ENCODE measurements at regions not wholly inside any gene's neighbourhood (a gene's known extent, or its start where the extent isn't known, plus 50 kb on each side); places are given as distances from the start of the nearest gene placed in this dataset.
"Not testable (repeated sequence)": the region's sequence is repeated elsewhere in the genome, so short reads cannot be mapped to it uniquely, and the experiment has no call there.

- POLR2A ChIA-PET, result no interaction called here
- CTCF ChIA-PET, result no interaction called here
- H3K4me3 ChIP-seq, result no peak overlapping the region
- WGBS (ENCODE audit: missing lambda C conversion rate), result 7% methylated on average over 5 of the region's 5 CpGs
- FAIRE-seq (no peak), ATAC-seq (no peak), DNase-seq (ENCODE audit: low read depth in 1 of 2, low spot score in 1 of 2) (no peak)
- H3K9me3 ChIP-seq, result no peaks in the 10 kb centered on the region
- H3K4me2 ChIP-seq, result no peak overlapping the region
- H3K4me1 ChIP-seq, result no peaks in the 10 kb centered on the region
- peak; percentile 43 for TF ChIP-seq ZFP36 (IDR thresholded peaks at IDR 0.05; ENCODE audit: borderline replicate concordance, partially characterized antibody)
- TF ChIP-seq, protein P1, sequence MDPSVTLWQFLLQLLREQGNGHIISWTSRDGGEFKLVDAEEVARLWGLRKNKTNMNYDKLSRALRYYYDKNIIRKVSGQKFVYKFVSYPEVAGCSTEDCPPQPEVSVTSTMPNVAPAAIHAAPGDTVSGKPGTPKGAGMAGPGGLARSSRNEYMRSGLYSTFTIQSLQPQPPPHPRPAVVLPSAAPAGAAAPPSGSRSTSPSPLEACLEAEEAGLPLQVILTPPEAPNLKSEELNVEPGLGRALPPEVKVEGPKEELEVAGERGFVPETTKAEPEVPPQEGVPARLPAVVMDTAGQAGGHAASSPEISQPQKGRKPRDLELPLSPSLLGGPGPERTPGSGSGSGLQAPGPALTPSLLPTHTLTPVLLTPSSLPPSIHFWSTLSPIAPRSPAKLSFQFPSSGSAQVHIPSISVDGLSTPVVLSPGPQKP (IDR thresholded peaks at IDR 0.05; ENCODE audit: low read depth, low read length), result no peak
- H3K27ac ChIP-seq, result no peak overlapping the region
Observed at GRCh38 chr12:111238075-111238734, 130.7 kb downstream of the PHETA1 start.

GRCh38 chr12:111234491-111234890, 134.4 kb downstream of the PHETA1 start:
- ChIA-PET POLR2A (interaction anchor here (0.7 kb wide), 1 partner anchor 28 kb away, joined by 3 read pairs; no protein-coding TSS in a partner anchor), CTCF (interaction anchor here (0.7 to 1.9 kb wide), 4 partner anchors 12 to 1235 kb away, joined by 3 to 5 read pairs (median 4); partner anchors contain the start of gene ANKRD13A)
- not testable (repeated sequence) for H3K4me3 ChIP-seq; FAIRE-seq; DNase-seq (ENCODE audit: low read depth in 1 of 2, low spot score in 1 of 2); H3K4me1 ChIP-seq; H3K27ac ChIP-seq; ATAC-seq; H3K9me3 ChIP-seq; H3K4me2 ChIP-seq
- 15% methylated on average over 4 of the region's 4 CpGs for WGBS (ENCODE audit: missing lambda C conversion rate)

GRCh38 chr12:111233786-111234185, 135.1 kb downstream of the PHETA1 start:
- Histone ChIP-seq H3K4me2 (no peak overlapping the region), H3K9me3 (no peaks in the 10 kb centered on the region), H3K4me1 (no peaks in the 10 kb centered on the region), H3K27ac (no peak overlapping the region), H3K4me3 (no peak overlapping the region)
- no peak for ATAC-seq
- no peak for DNase-seq (ENCODE audit: low read depth in 1 of 2, low spot score in 1 of 2)
- TF ChIP-seq RCOR1 (IDR thresholded peaks at IDR 0.05; ENCODE audit: low read depth, low read length) (no peak), ZNF302 (CRISPR knock-in tag; IDR thresholded peaks at IDR 0.05) (no peak), POLR2A (IDR thresholded peaks at IDR 0.05; ENCODE audit: low read length) (no peak), CEBPB (IDR thresholded peaks at IDR 0.05) (no peak), EP300 (IDR thresholded peaks at IDR 0.05) (no peak), JUNB (IDR thresholded peaks at IDR 0.05) (no peak), NR3C1 (IDR thresholded peaks at IDR 0.05) (no peak), KDM5A (IDR thresholded peaks at IDR 0.05) (no peak), MYC (IDR thresholded peaks at IDR 0.05; ENCODE audit: borderline replicate concordance, low read length) (no peak), RNF2 (IDR thresholded peaks at IDR 0.05; ENCODE audit: borderline replicate concordance, low read depth) (no peak), FOSB (CRISPR knock-in tag; IDR thresholded peaks at IDR 0.05) (no peak), ESRRA (IDR thresholded peaks at IDR 0.05; ENCODE audit: borderline replicate concordance, low read length) (no peak), RARB (CRISPR knock-in tag; IDR thresholded peaks at IDR 0.05) (no peak), SREBF2 (IDR thresholded peaks at IDR 0.05) (no peak), USF2 (IDR thresholded peaks at IDR 0.05) (no peak)
- TF ChIP-seq, protein P2, sequence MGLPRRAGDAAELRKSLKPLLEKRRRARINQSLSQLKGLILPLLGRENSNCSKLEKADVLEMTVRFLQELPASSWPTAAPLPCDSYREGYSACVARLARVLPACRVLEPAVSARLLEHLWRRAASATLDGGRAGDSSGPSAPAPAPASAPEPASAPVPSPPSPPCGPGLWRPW (IDR thresholded peaks at IDR 0.05), result no peak
- TF ChIP-seq, protein P3, sequence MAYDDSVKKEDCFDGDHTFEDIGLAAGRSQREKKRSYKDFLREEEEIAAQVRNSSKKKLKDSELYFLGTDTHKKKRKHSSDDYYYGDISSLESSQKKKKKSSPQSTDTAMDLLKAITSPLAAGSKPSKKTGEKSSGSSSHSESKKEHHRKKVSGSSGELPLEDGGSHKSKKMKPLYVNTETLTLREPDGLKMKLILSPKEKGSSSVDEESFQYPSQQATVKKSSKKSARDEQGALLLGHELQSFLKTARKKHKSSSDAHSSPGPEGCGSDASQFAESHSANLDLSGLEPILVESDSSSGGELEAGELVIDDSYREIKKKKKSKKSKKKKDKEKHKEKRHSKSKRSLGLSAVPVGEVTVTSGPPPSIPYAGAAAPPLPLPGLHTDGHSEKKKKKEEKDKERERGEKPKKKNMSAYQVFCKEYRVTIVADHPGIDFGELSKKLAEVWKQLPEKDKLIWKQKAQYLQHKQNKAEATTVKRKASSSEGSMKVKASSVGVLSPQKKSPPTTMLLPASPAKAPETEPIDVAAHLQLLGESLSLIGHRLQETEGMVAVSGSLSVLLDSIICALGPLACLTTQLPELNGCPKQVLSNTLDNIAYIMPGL (CRISPR knock-in tag; IDR thresholded peaks at IDR 0.05; ENCODE audit: borderline replicate concordance), result no peak
- no peak for FAIRE-seq
- POLR2A ChIA-PET, result no interaction called here
- CTCF ChIA-PET, result interaction anchor here (1.1 kb wide), 1 partner anchor 47 kb away, joined by 3 read pairs; no protein-coding TSS in a partner anchor
- 55% methylated on average over 3 of the region's 3 CpGs for WGBS (ENCODE audit: missing lambda C conversion rate)

Measured in A549 (cell line).